ENCODE measurements at regions not wholly inside any gene's neighbourhood (a gene's known extent, or its start where the extent isn't known, plus 50 kb on each side); places are given as distances from the start of the nearest gene placed in this dataset.

DNA sequence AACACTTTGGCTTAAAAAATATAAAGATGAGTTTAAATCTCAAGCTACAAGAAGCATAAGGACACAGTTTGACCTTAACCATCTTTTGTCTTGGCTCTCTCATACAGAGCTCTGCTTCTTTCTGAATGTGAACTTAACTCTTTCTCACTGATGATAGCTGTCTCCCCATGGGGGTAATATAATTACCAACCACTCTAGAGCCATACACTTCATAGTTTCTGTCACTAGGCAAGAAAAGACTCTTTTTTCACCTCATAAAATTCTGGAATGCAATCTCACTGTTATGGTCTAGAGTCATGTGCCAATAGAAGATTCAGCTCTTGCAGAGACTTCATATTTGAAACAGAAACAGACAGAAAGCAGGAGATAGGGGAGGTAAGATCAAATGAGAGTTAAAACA is 481.7 kb upstream of the AGA start:
- intact Hi-C loops (cut with micrococcal nuclease), result no loop called here
- no peaks in the 10 kb centered on the region for H3K27me3 Mint-ChIP-seq (ENCODE audit: insufficient read depth, unreplicated experiment)
- H3K36me3 Mint-ChIP-seq (ENCODE audit: insufficient read depth, unreplicated experiment), result no peaks in the 10 kb centered on the region
- TF ChIP-seq, protein P1, sequence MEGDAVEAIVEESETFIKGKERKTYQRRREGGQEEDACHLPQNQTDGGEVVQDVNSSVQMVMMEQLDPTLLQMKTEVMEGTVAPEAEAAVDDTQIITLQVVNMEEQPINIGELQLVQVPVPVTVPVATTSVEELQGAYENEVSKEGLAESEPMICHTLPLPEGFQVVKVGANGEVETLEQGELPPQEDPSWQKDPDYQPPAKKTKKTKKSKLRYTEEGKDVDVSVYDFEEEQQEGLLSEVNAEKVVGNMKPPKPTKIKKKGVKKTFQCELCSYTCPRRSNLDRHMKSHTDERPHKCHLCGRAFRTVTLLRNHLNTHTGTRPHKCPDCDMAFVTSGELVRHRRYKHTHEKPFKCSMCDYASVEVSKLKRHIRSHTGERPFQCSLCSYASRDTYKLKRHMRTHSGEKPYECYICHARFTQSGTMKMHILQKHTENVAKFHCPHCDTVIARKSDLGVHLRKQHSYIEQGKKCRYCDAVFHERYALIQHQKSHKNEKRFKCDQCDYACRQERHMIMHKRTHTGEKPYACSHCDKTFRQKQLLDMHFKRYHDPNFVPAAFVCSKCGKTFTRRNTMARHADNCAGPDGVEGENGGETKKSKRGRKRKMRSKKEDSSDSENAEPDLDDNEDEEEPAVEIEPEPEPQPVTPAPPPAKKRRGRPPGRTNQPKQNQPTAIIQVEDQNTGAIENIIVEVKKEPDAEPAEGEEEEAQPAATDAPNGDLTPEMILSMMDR (IDR thresholded peaks at IDR 0.05; ENCODE audit: unreplicated experiment), result no peak
- peaks cover 21% of the 10 kb centered on the region for H3K9me3 Mint-ChIP-seq (ENCODE audit: unreplicated experiment)
- no peak overlapping the region for H3K4me3 Mint-ChIP-seq (ENCODE audit: unreplicated experiment)
- CTCF ChIA-PET, result no interaction called here
- BruUV-seq (replicated peaks), result no TSS peak
- no peak for DNase-seq (ENCODE audit: unreplicated experiment)
- H3K4me1 Mint-ChIP-seq (ENCODE audit: insufficient read depth, unreplicated experiment), result no peaks in the 10 kb centered on the region
- no peak overlapping the region for H3K27ac Mint-ChIP-seq (ENCODE audit: low read depth, unreplicated experiment)
- POLR2A ChIA-PET, result no interaction called here

DNA sequence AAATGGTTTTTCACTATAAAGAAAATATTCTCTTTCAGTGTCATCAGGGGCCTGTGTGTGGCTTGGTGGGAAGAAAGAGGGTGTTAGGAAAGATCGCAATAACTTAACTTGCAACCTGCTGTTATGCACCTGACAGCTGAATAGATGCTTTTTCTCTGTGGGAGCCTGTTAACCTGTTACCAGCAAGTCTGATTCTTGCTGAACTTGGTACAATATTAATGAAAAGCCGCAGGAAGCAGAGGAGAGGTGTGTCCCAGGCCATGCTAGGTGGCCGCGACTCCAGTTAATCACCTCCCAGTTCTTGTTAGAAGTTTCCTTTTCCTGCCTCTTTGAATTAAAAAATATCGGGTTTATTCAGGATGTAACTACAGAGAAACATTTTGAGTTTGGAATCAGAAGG is 494.8 kb upstream of the AGA start:
- no peak for DNase-seq (ENCODE audit: unreplicated experiment)

DNA sequence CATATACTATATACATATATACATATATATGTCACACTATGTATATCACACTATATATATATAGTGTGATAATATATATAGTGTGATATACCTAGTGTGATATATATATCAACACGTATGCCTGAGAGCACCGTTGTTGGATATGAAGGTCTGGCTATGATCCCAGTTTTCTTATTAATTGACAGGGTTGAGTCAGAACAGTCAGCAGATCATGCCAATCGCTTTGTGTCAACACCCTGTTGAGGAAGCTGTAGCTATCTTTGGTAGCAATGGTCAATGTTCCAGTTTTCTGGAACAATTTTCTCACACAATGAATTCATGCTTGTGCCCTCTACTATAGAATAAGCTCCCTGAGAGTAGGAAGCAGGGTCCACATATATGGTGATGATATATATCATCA is 496.0 kb upstream of the AGA start:
- POLR2A ChIA-PET, result no interaction called here
- peak; percentile 23 for DNase-seq (ENCODE audit: unreplicated experiment)

More for the DNA sequence above, 494.8 kb upstream of the AGA start:
- TF ChIP-seq, protein P1 (IDR thresholded peaks at IDR 0.05; ENCODE audit: unreplicated experiment), result no peak
- H3K4me3 Mint-ChIP-seq (ENCODE audit: unreplicated experiment), result no peak overlapping the region
- no peaks in the 10 kb centered on the region for H3K4me1 Mint-ChIP-seq (ENCODE audit: insufficient read depth, unreplicated experiment)
- no TSS peak for BruUV-seq (replicated peaks)
- no peaks in the 10 kb centered on the region for H3K27me3 Mint-ChIP-seq (ENCODE audit: insufficient read depth, unreplicated experiment)
- intact Hi-C loops (cut with micrococcal nuclease), result no loop called here
- ChIA-PET CTCF (no interaction called here), POLR2A (no interaction called here)
- no peak overlapping the region for H3K27ac Mint-ChIP-seq (ENCODE audit: low read depth, unreplicated experiment)
- H3K36me3 Mint-ChIP-seq (ENCODE audit: insufficient read depth, unreplicated experiment), result no peaks in the 10 kb centered on the region
- no peaks in the 10 kb centered on the region for H3K9me3 Mint-ChIP-seq (ENCODE audit: unreplicated experiment)

DNA sequence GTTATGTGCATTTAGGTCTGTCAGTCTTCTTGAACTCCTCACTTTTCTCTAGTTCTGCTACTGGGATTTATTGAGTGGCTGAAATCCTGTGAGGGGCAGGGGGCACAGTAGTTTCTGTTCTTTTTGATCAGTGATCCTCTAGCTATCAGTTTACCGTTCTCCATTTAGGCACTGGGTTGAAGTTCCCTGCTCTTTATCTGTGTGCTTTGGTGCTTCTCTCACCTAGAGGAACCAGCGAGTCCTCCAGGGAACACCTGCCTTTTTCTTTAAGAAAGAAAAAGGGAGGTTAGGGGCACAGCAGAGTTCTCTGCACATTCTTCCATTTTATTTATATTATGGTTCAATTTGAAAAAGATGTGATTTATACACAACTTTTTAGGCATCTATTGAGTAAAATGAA is 503.0 kb upstream of the AGA start:
- Mint-ChIP-seq H3K27ac (ENCODE audit: low read depth, unreplicated experiment) (no peak overlapping the region), H3K4me3 (ENCODE audit: unreplicated experiment) (no peak overlapping the region)
- TF ChIP-seq, protein P1 (IDR thresholded peaks at IDR 0.05; ENCODE audit: unreplicated experiment), result no peak

More for the DNA sequence above, 496.0 kb upstream of the AGA start:
- H3K36me3 Mint-ChIP-seq (ENCODE audit: insufficient read depth, unreplicated experiment), result no peaks in the 10 kb centered on the region
- H3K9me3 Mint-ChIP-seq (ENCODE audit: unreplicated experiment), result no peaks in the 10 kb centered on the region
- intact Hi-C loops (cut with micrococcal nuclease), result no loop called here
- H3K27ac Mint-ChIP-seq (ENCODE audit: low read depth, unreplicated experiment), result no peak overlapping the region
- H3K4me3 Mint-ChIP-seq (ENCODE audit: unreplicated experiment), result no peak overlapping the region
- no TSS peak for BruUV-seq (replicated peaks)
- TF ChIP-seq, protein P1 (IDR thresholded peaks at IDR 0.05; ENCODE audit: unreplicated experiment), result no peak
- no peaks in the 10 kb centered on the region for H3K4me1 Mint-ChIP-seq (ENCODE audit: insufficient read depth, unreplicated experiment)
- CTCF ChIA-PET, result no interaction called here
- no peaks in the 10 kb centered on the region for H3K27me3 Mint-ChIP-seq (ENCODE audit: insufficient read depth, unreplicated experiment)

More for the DNA sequence above, 503.0 kb upstream of the AGA start:
- no peaks in the 10 kb centered on the region for H3K9me3 Mint-ChIP-seq (ENCODE audit: unreplicated experiment)
- no TSS peak for BruUV-seq (replicated peaks)
- ChIA-PET CTCF (no interaction called here), POLR2A (no interaction called here)
- H3K27me3 Mint-ChIP-seq (ENCODE audit: insufficient read depth, unreplicated experiment), result no peaks in the 10 kb centered on the region
- no peak for DNase-seq (ENCODE audit: unreplicated experiment)
- H3K36me3 Mint-ChIP-seq (ENCODE audit: insufficient read depth, unreplicated experiment), result no peaks in the 10 kb centered on the region
- intact Hi-C loops (cut with micrococcal nuclease), result no loop called here
- no peaks in the 10 kb centered on the region for H3K4me1 Mint-ChIP-seq (ENCODE audit: insufficient read depth, unreplicated experiment)
